ENCODE measurements at regions not wholly inside any gene's neighbourhood (a gene's known extent, or its start where the extent isn't known, plus 50 kb on each side); places are given as distances from the start of the nearest gene placed in this dataset.

- H3K36me3 ChIP-seq (ENCODE audit: insufficient read depth, low read depth, low read length), result no peaks in the 10 kb centered on the region
- H3K27me3 ChIP-seq (ENCODE audit: insufficient read depth, low read length), result peaks cover 9% of the 10 kb centered on the region
- H3K4me1 ChIP-seq (ENCODE audit: insufficient read depth, low read length), result no peaks in the 10 kb centered on the region
- H3K27ac ChIP-seq (ENCODE audit: low read length), result no peak overlapping the region
- no peak overlapping the region for H3K9ac ChIP-seq (ENCODE audit: low read depth, low read length)
- H3K9me3 ChIP-seq (ENCODE audit: insufficient read depth, low read depth, low read length), result peaks cover 83% of the 10 kb centered on the region
- H3K4me3 ChIP-seq (ENCODE audit: low read length), result no peak overlapping the region
These were observed 1470.9 kb downstream of the UQCRFS1 start for GRCh38 chr19:27742041-27742440.

GRCh38 chr19:27741236-27741635, 1471.7 kb downstream of the UQCRFS1 start:
- Histone ChIP-seq H3K9me3 (ENCODE audit: insufficient read depth, low read depth, low read length) (peaks cover 83% of the 10 kb centered on the region), H3K4me1 (ENCODE audit: insufficient read depth, low read length) (no peaks in the 10 kb centered on the region), H3K9ac (ENCODE audit: low read depth, low read length) (no peak overlapping the region), H3K36me3 (ENCODE audit: insufficient read depth, low read depth, low read length) (no peaks in the 10 kb centered on the region), H3K27ac (ENCODE audit: low read length) (no peak overlapping the region), H3K27me3 (ENCODE audit: insufficient read depth, low read length) (peaks cover 1% of the 10 kb centered on the region; the same call in 1 of the 2 replicates), H3K4me3 (ENCODE audit: low read length) (no peak overlapping the region)

- Histone ChIP-seq H3K4me1 (ENCODE audit: insufficient read depth, low read length) (no peaks in the 10 kb centered on the region), H3K9ac (ENCODE audit: low read depth, low read length) (no peak overlapping the region)
These were observed 1472.6 kb downstream of the UQCRFS1 start for GRCh38 chr19:27740396-27740795.

GRCh38 chr19:27738569-27739193, 1474.3 kb downstream of the UQCRFS1 start:
- peaks cover 91% of the 10 kb centered on the region for H3K9me3 ChIP-seq (ENCODE audit: insufficient read depth, low read depth, low read length)
- no peaks in the 10 kb centered on the region for H3K36me3 ChIP-seq (ENCODE audit: insufficient read depth, low read depth, low read length)
- no peak overlapping the region for H3K9ac ChIP-seq (ENCODE audit: low read depth, low read length)
- H3K4me1 ChIP-seq (ENCODE audit: insufficient read depth, low read length), result no peaks in the 10 kb centered on the region
- H3K27me3 ChIP-seq (ENCODE audit: insufficient read depth, low read length), result no peaks in the 10 kb centered on the region
- no peak overlapping the region for H3K27ac ChIP-seq (ENCODE audit: low read length)
- H3K4me3 ChIP-seq (ENCODE audit: low read length), result no peak overlapping the region

More at GRCh38 chr19:27740396-27740795, 1472.6 kb downstream of the UQCRFS1 start:
- H3K4me3 ChIP-seq (ENCODE audit: low read length), result no peak overlapping the region
- no peaks in the 10 kb centered on the region for H3K36me3 ChIP-seq (ENCODE audit: insufficient read depth, low read depth, low read length)
- peaks cover 89% of the 10 kb centered on the region for H3K9me3 ChIP-seq (ENCODE audit: insufficient read depth, low read depth, low read length)
- H3K27me3 ChIP-seq (ENCODE audit: insufficient read depth, low read length), result no peaks in the 10 kb centered on the region
- no peak overlapping the region for H3K27ac ChIP-seq (ENCODE audit: low read length)

GRCh38 chr19:27736225-27736624, 1476.7 kb downstream of the UQCRFS1 start:
- H3K9me3 ChIP-seq (ENCODE audit: insufficient read depth, low read depth, low read length), result peaks cover 99% of the 10 kb centered on the region

GRCh38 chr19:27735314-27735713, 1477.6 kb downstream of the UQCRFS1 start:
- no peaks in the 10 kb centered on the region for H3K36me3 ChIP-seq (ENCODE audit: insufficient read depth, low read depth, low read length)
- H3K27me3 ChIP-seq (ENCODE audit: insufficient read depth, low read length), result no peaks in the 10 kb centered on the region
- H3K27ac ChIP-seq (ENCODE audit: low read length), result no peak overlapping the region
- H3K4me3 ChIP-seq (ENCODE audit: low read length), result no peak overlapping the region
- peaks cover 97% of the 10 kb centered on the region for H3K9me3 ChIP-seq (ENCODE audit: insufficient read depth, low read depth, low read length)
- H3K9ac ChIP-seq (ENCODE audit: low read depth, low read length), result no peak overlapping the region
- no peaks in the 10 kb centered on the region for H3K4me1 ChIP-seq (ENCODE audit: insufficient read depth, low read length)

More at GRCh38 chr19:27736225-27736624, 1476.7 kb downstream of the UQCRFS1 start:
- no peak overlapping the region for H3K27ac ChIP-seq (ENCODE audit: low read length)
- H3K36me3 ChIP-seq (ENCODE audit: insufficient read depth, low read depth, low read length), result no peaks in the 10 kb centered on the region
- H3K4me3 ChIP-seq (ENCODE audit: low read length), result no peak overlapping the region
- H3K4me1 ChIP-seq (ENCODE audit: insufficient read depth, low read length), result no peaks in the 10 kb centered on the region
- H3K27me3 ChIP-seq (ENCODE audit: insufficient read depth, low read length), result no peaks in the 10 kb centered on the region
- no peak overlapping the region for H3K9ac ChIP-seq (ENCODE audit: low read depth, low read length)

- peaks cover 97% of the 10 kb centered on the region for H3K9me3 ChIP-seq (ENCODE audit: insufficient read depth, low read depth, low read length)
- no peaks in the 10 kb centered on the region for H3K27me3 ChIP-seq (ENCODE audit: insufficient read depth, low read length)
- no peaks in the 10 kb centered on the region for H3K36me3 ChIP-seq (ENCODE audit: insufficient read depth, low read depth, low read length)
- no peak overlapping the region for H3K27ac ChIP-seq (ENCODE audit: low read length)
- H3K4me1 ChIP-seq (ENCODE audit: insufficient read depth, low read length), result no peaks in the 10 kb centered on the region
- no peak overlapping the region for H3K4me3 ChIP-seq (ENCODE audit: low read length)
- no peak overlapping the region for H3K9ac ChIP-seq (ENCODE audit: low read depth, low read length)
These were observed 1478.3 kb downstream of the UQCRFS1 start for GRCh38 chr19:27734496-27735220.

- Histone ChIP-seq H3K4me1 (ENCODE audit: insufficient read depth, low read length) (no peaks in the 10 kb centered on the region), H3K27ac (ENCODE audit: low read length) (no peak overlapping the region), H3K27me3 (ENCODE audit: insufficient read depth, low read length) (no peaks in the 10 kb centered on the region), H3K4me3 (ENCODE audit: low read length) (no peak overlapping the region), H3K9me3 (ENCODE audit: insufficient read depth, low read depth, low read length) (peaks cover 97% of the 10 kb centered on the region), H3K36me3 (ENCODE audit: insufficient read depth, low read depth, low read length) (no peaks in the 10 kb centered on the region), H3K9ac (ENCODE audit: low read depth, low read length) (no peak overlapping the region)
These were observed 1479.2 kb downstream of the UQCRFS1 start for GRCh38 chr19:27733551-27734266.

GRCh38 chr19:27729332-27729731, 1483.6 kb downstream of the UQCRFS1 start:
- Histone ChIP-seq H3K4me3 (ENCODE audit: low read length) (no peak overlapping the region), H3K9ac (ENCODE audit: low read depth, low read length) (no peak overlapping the region), H3K27ac (ENCODE audit: low read length) (no peak overlapping the region), H3K27me3 (ENCODE audit: insufficient read depth, low read length) (no peaks in the 10 kb centered on the region), H3K36me3 (ENCODE audit: insufficient read depth, low read depth, low read length) (no peaks in the 10 kb centered on the region), H3K4me1 (ENCODE audit: insufficient read depth, low read length) (no peaks in the 10 kb centered on the region), H3K9me3 (ENCODE audit: insufficient read depth, low read depth, low read length) (peaks cover 97% of the 10 kb centered on the region)

GRCh38 chr19:27722625-27723024, 1490.3 kb downstream of the UQCRFS1 start:
- H3K4me3 ChIP-seq (ENCODE audit: low read length), result no peak overlapping the region
- no peaks in the 10 kb centered on the region for H3K27me3 ChIP-seq (ENCODE audit: insufficient read depth, low read length)
- peaks cover 100% of the 10 kb centered on the region for H3K9me3 ChIP-seq (ENCODE audit: insufficient read depth, low read depth, low read length)
- H3K4me1 ChIP-seq (ENCODE audit: insufficient read depth, low read length), result no peaks in the 10 kb centered on the region
- H3K9ac ChIP-seq (ENCODE audit: low read depth, low read length), result no peak overlapping the region
- no peak overlapping the region for H3K27ac ChIP-seq (ENCODE audit: low read length)
- H3K36me3 ChIP-seq (ENCODE audit: insufficient read depth, low read depth, low read length), result no peaks in the 10 kb centered on the region

GRCh38 chr19:27720155-27720554, 1492.8 kb downstream of the UQCRFS1 start:
- Histone ChIP-seq H3K9ac (ENCODE audit: low read depth, low read length) (no peak overlapping the region), H3K27me3 (ENCODE audit: insufficient read depth, low read length) (no peaks in the 10 kb centered on the region), H3K9me3 (ENCODE audit: insufficient read depth, low read depth, low read length) (peaks cover 100% of the 10 kb centered on the region), H3K36me3 (ENCODE audit: insufficient read depth, low read depth, low read length) (no peaks in the 10 kb centered on the region), H3K27ac (ENCODE audit: low read length) (no peak overlapping the region), H3K4me3 (ENCODE audit: low read length) (no peak overlapping the region), H3K4me1 (ENCODE audit: insufficient read depth, low read length) (no peaks in the 10 kb centered on the region)
